Midbrain (tissue), 1 donor: ENCODE measurements at regions not wholly inside any gene's neighbourhood (a gene's known extent, or its start where the extent isn't known, plus 50 kb on each side); places are given as distances from the start of the nearest gene placed in this dataset.
"Not testable (repeated sequence)": the region's sequence is repeated elsewhere in the genome, so short reads cannot be mapped to it uniquely, and the experiment has no call there.

Experiments used
- DNase-seq: peaks from one replicate; lab custom pipeline; 2025; lab: John Stamatoyannopoulos, UW

GRCh38 chr6:106884576-106884975 is 90.0 kb downstream of the CD24 start:
- DNase-seq: no peak

- no peak for DNase-seq
These were observed 90.7 kb downstream of the CD24 start for GRCh38 chr6:106883808-106884262.

GRCh38 chr6:106882601-106883518 is 91.7 kb downstream of the CD24 start:
- no peak for DNase-seq

- no peak for DNase-seq
These were observed 92.4 kb downstream of the CD24 start for GRCh38 chr6:106882138-106882537.

- no peak for DNase-seq
These were observed 93.6 kb downstream of the CD24 start for GRCh38 chr6:106880952-106881351.

- no peak for DNase-seq
These were observed 98.7 kb downstream of the CD24 start for GRCh38 chr6:106875782-106876321.

- DNase-seq: no peak
These were observed 100.0 kb downstream of the CD24 start for GRCh38 chr6:106874481-106874880.

GRCh38 chr6:106872049-106872448 is 102.5 kb downstream of the CD24 start:
- DNase-seq: no peak

GRCh38 chr6:106870824-106871717 is 103.5 kb downstream of the CD24 start:
- DNase-seq: no peak

GRCh38 chr6:106870069-106870468 is 104.5 kb downstream of the CD24 start:
- DNase-seq: no peak

- no peak for DNase-seq
These were observed 105.3 kb downstream of the CD24 start for GRCh38 chr6:106869203-106869602.

GRCh38 chr6:106866875-106867658 is 107.5 kb downstream of the CD24 start:
- no peak for DNase-seq

- no peak for DNase-seq
These were observed 111.7 kb downstream of the CD24 start for GRCh38 chr6:106862858-106863257.

- no peak for DNase-seq
These were observed 113.6 kb downstream of the CD24 start for GRCh38 chr6:106860940-106861339.

GRCh38 chr6:106858653-106859092 is 115.9 kb downstream of the CD24 start:
- DNase-seq: no peak

GRCh38 chr6:106857771-106858652 is 116.5 kb downstream of the CD24 start:
- DNase-seq: no peak

- not testable (repeated sequence) for DNase-seq
These were observed 117.2 kb downstream of the CD24 start for GRCh38 chr6:106857310-106857709.

GRCh38 chr6:106856227-106856874 is 118.2 kb downstream of the CD24 start:
- no peak for DNase-seq

GRCh38 chr6:106855117-106855516 is 119.4 kb downstream of the CD24 start:
- DNase-seq: no peak
